ENCODE measurements at regions not wholly inside any gene's neighbourhood (a gene's known extent, or its start where the extent isn't known, plus 50 kb on each side); places are given as distances from the start of the nearest gene placed in this dataset.

GRCh38 chr4:23234018-23234417 lies 541.3 kb downstream of the GBA3 start:
- Histone ChIP-seq H3K27me3 (no peaks in the 10 kb centered on the region), H3K36me3 (no peaks in the 10 kb centered on the region), H3K9me3 (no peaks in the 10 kb centered on the region), H3K27ac (no peak overlapping the region), H3K4me3 (no peak overlapping the region), H3K4me1 (no peaks in the 10 kb centered on the region)
- WGBS, 2 donors (ENCODE audit: low coverage in 1 of 2): 66% methylated on average over 2 of the region's 2 CpGs
- no peak for DNase-seq
- in situ Hi-C loops (cut with MboI; ENCODE audit: low pct_ligation_motif_present in 1 of 4, low pct_unique_long_range_greater_than_20kb in 1 of 4, low sequenced_read_pairs in 3 of 4) (no loop called here), intact Hi-C loops (cut with DNase I; ENCODE audit: low total_unique reads) (no loop called here)
- no peak for TF ChIP-seq EP300 (IDR thresholded peaks at IDR 0.05; ENCODE audit: low read depth)
- TF ChIP-seq POLR2A (IDR thresholded peaks at IDR 0.05): no peak
- no peak for TF ChIP-seq POLR2AphosphoS5 (IDR thresholded peaks at IDR 0.05)
- TF ChIP-seq CTCF (IDR thresholded peaks at IDR 0.05): no peak

GRCh38 chr4:23233596-23233995 lies 540.9 kb downstream of the GBA3 start:
- Histone ChIP-seq H3K4me1 (no peaks in the 10 kb centered on the region), H3K27me3 (no peaks in the 10 kb centered on the region), H3K4me3 (no peak overlapping the region), H3K36me3 (no peaks in the 10 kb centered on the region), H3K27ac (no peak overlapping the region), H3K9me3 (no peaks in the 10 kb centered on the region)
- DNase-seq: no peak
- intact Hi-C loops (cut with DNase I; ENCODE audit: low total_unique reads): no loop called here
- TF ChIP-seq CTCF (IDR thresholded peaks at IDR 0.05) (no peak), POLR2AphosphoS5 (IDR thresholded peaks at IDR 0.05) (no peak), POLR2A (IDR thresholded peaks at IDR 0.05) (no peak), EP300 (IDR thresholded peaks at IDR 0.05; ENCODE audit: low read depth) (no peak)
- in situ Hi-C loops (cut with MboI; ENCODE audit: low pct_ligation_motif_present in 1 of 4, low pct_unique_long_range_greater_than_20kb in 1 of 4, low sequenced_read_pairs in 3 of 4): no loop called here
- WGBS, 2 donors (ENCODE audit: low coverage in 1 of 2): 86 to 92% methylated on average over 1 of the region's 1 CpG

DNA sequence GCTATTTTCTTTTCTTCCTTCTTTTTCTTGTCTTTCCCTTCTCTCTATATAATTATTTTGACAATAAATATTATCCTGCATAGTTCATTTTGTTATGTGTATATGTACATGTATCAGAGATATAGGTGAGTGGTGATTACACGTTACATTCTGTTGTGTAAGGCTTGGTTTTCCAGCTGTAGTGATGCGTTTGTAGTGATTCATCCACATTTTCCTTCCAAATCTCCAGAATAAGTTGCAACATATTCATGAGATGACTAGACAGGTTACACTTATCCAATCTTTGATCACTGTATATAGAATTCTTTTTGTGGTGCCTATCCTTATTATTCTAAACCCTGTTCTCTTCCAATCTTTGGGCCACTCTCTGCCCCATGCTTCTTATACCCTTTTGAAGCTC lies 540.2 kb downstream of the GBA3 start:
- 74 to 82% methylated on average over 2 of the region's 2 CpGs for WGBS, 2 donors (ENCODE audit: low coverage in 1 of 2)
- in situ Hi-C loops (cut with MboI; ENCODE audit: low pct_ligation_motif_present in 1 of 4, low pct_unique_long_range_greater_than_20kb in 1 of 4, low sequenced_read_pairs in 3 of 4): no loop called here
- DNase-seq: no peak

GRCh38 chr4:23225564-23225963 lies 532.8 kb downstream of the GBA3 start:
- in situ Hi-C loops (cut with MboI; ENCODE audit: low pct_ligation_motif_present in 1 of 4, low pct_unique_long_range_greater_than_20kb in 1 of 4, low sequenced_read_pairs in 3 of 4): no loop called here
- no peaks in the 10 kb centered on the region for H3K4me1 ChIP-seq
- 63 to 70% methylated on average over 1 of the region's 1 CpG for WGBS, 2 donors (ENCODE audit: low coverage in 1 of 2)
- no peaks in the 10 kb centered on the region for H3K9me3 ChIP-seq
- TF ChIP-seq CTCF (IDR thresholded peaks at IDR 0.05) (no peak), POLR2AphosphoS5 (IDR thresholded peaks at IDR 0.05) (no peak), EP300 (IDR thresholded peaks at IDR 0.05; ENCODE audit: low read depth) (no peak), POLR2A (IDR thresholded peaks at IDR 0.05) (no peak)
- no peaks in the 10 kb centered on the region for H3K36me3 ChIP-seq
- no peak for DNase-seq
- no peak overlapping the region for H3K27ac ChIP-seq
- H3K4me3 ChIP-seq: no peak overlapping the region
- intact Hi-C loops (cut with DNase I; ENCODE audit: low total_unique reads): no loop called here
- no peaks in the 10 kb centered on the region for H3K27me3 ChIP-seq

More for the DNA sequence above, 540.2 kb downstream of the GBA3 start:
- Histone ChIP-seq H3K9me3 (no peaks in the 10 kb centered on the region), H3K27me3 (no peaks in the 10 kb centered on the region), H3K36me3 (no peaks in the 10 kb centered on the region), H3K4me1 (no peaks in the 10 kb centered on the region), H3K27ac (no peak overlapping the region), H3K4me3 (no peak overlapping the region)
- intact Hi-C loops (cut with DNase I; ENCODE audit: low total_unique reads): no loop called here
- TF ChIP-seq EP300 (IDR thresholded peaks at IDR 0.05; ENCODE audit: low read depth) (no peak), CTCF (IDR thresholded peaks at IDR 0.05) (no peak), POLR2AphosphoS5 (IDR thresholded peaks at IDR 0.05) (no peak), POLR2A (IDR thresholded peaks at IDR 0.05) (no peak)

Data from transverse colon (tissue), 4 donors.